Pancreas (tissue), 10 donors: ENCODE measurements at regions not wholly inside any gene's neighbourhood (a gene's known extent, or its start where the extent isn't known, plus 50 kb on each side); places are given as distances from the start of the nearest gene placed in this dataset.

Source experiments
- ATAC-seq, 4 donors: fragments of 200-7000 bp; cut with Tn5 transposase; one replicate each; pipeline versions ENCODE4 v1.8.0 to v1.9.1; 2020; ENCODE audit warnings: mild to moderate bottlenecking in 4 of 4, moderate library complexity in 4 of 4
- DNase-seq, 6 donors: peaks; one replicate each; pipeline ENCODE4 v3.0.0-alpha.2; 2020
- FAIRE-seq: peaks from 2 replicates; lab custom pipeline; 2012; peaks lifted over from hg19 to GRCh38; lab: Jason Lieb, UNC
- H3K27ac ChIP-seq, 4 donors: fragments of 200-600 bp; sonication (generic); 1 replicate in 3 of 4; 2 replicates in 1 of 4; pipeline versions ENCODE4 v1.5.0 to v1.8.0; 2020
- H3K27me3 ChIP-seq, 4 donors: fragments of 200-600 bp; one replicate each; pipeline ENCODE4 v1.8.0; 2021
- H3K36me3 ChIP-seq, 3 donors: fragments of 200-600 bp; sonication (generic) in 1 of 3; one replicate each; pipeline versions ENCODE4 v1.5.0 to v1.8.0; 2020 to 2021
- H3K4me1 ChIP-seq, 3 donors: fragments of 200-600 bp; one replicate each; pipeline ENCODE4 v1.8.0; 2021
- H3K4me3 ChIP-seq, 4 donors: fragments of 200-600 bp; sonication (generic) in 2 of 4; one replicate each; pipeline versions ENCODE4 v1.5.0 to v1.8.0; 2020 to 2021
- H3K9me3 ChIP-seq, 4 donors: fragments of 200-600 bp; one replicate each; pipeline ENCODE4 v1.8.0; 2021
- CTCF ChIP-seq, 4 donors: fragments of 200-600 bp; sonication (generic) in 3 of 4; IDR thresholded peaks; one replicate each; pipeline versions ENCODE4 v1.5.0 to v1.8.0; 2021; ENCODE audit warnings: antibody characterized with exemption in 4 of 4
- WGBS, 2 donors: extraction: QIAGEN DNeasy Blood & Tissue Kit; methylation state at CpG; one replicate each; pipeline ENCODE4 v1.1.7; 2013; 5-methylcytosine and 5-hydroxymethylcytosine counted together
- intact Hi-C, 3 donors: fragments of 100-400 bp; cut with DNase I; formaldehyde crosslinking; loops; one replicate each; pipeline versions ENCODE4 v1.11.1 to v1.14.2; 2022
- donor health status: healthy with polysubstance abuse.
- donor health status: DM: no; HTN: no; CAD: no; lungs with moderate emphysema.
- donor health status: DM: no; HTN: no; CAD: no.
- donor health status: control.
- donor health status: control.
- donor health status: Bipolar disorder and iron deficiency.
- donor health status: DM: yes; HTN: yes; CAD: no.
- donor health status: DM: no; HTN: no; CAD: no.
- donor health status: DM: no; HTN: no; CAD: no.
- donor health status: DM: yes; HTN: yes; CAD: no.

- Histone ChIP-seq H3K27ac (no peak overlapping the region), H3K36me3 (no peaks in the 10 kb centered on the region), H3K4me1 (no peaks in the 10 kb centered on the region), H3K27me3 (no peaks in the 10 kb centered on the region), H3K9me3 (no peaks in the 10 kb centered on the region), H3K4me3 (no peak overlapping the region)
- TF ChIP-seq CTCF (IDR thresholded peaks at IDR 0.05), result no peak
- no peak for ATAC-seq
- 42 to 46% methylated on average over 4 of the region's 4 CpGs for WGBS, 2 donors
- no peak for FAIRE-seq
- intact Hi-C loops, result no loop called here
- DNase-seq, result no peak
Observed at GRCh38 chr5:152137063-152137462, 212.4 kb upstream of the GLRA1 start.

GRCh38 chr5:152136321-152136720 lies 211.7 kb upstream of the GLRA1 start:
- FAIRE-seq (no peak), DNase-seq (no peak), ATAC-seq (no peak)
- intact Hi-C loops, result no loop called here
- no peak for TF ChIP-seq CTCF (IDR thresholded peaks at IDR 0.05)
- Histone ChIP-seq H3K4me1 (no peaks in the 10 kb centered on the region), H3K27ac (no peak overlapping the region), H3K9me3 (no peaks in the 10 kb centered on the region), H3K4me3 (no peak overlapping the region), H3K36me3 (no peaks in the 10 kb centered on the region), H3K27me3 (no peaks in the 10 kb centered on the region)
- 55 to 66% methylated on average over 6 of the region's 6 CpGs for WGBS, 2 donors

GRCh38 chr5:152135827-152136226 lies 211.2 kb upstream of the GLRA1 start:
- no peak overlapping the region for H3K4me3 ChIP-seq
- DNase-seq (no peak), FAIRE-seq (no peak), ATAC-seq (no peak)
- no peaks in the 10 kb centered on the region for H3K4me1 ChIP-seq
- intact Hi-C loops, result no loop called here
- no peak for TF ChIP-seq CTCF (IDR thresholded peaks at IDR 0.05)
- H3K27ac ChIP-seq, result no peak overlapping the region
- 47 to 64% methylated on average over 2 of the region's 2 CpGs for WGBS, 2 donors
- H3K27me3 ChIP-seq, result no peaks in the 10 kb centered on the region
- H3K36me3 ChIP-seq, result no peaks in the 10 kb centered on the region
- H3K9me3 ChIP-seq, result no peaks in the 10 kb centered on the region

GRCh38 chr5:152125661-152126205 lies 201.1 kb upstream of the GLRA1 start:
- no peaks in the 10 kb centered on the region for H3K36me3 ChIP-seq
- no peaks in the 10 kb centered on the region for H3K4me1 ChIP-seq
- DNase-seq, result no peak
- 34 to 37% methylated on average over 7 of the region's 7 CpGs for WGBS, 2 donors
- H3K9me3 ChIP-seq, result no peaks in the 10 kb centered on the region
- ATAC-seq, result no peak
- no peaks in the 10 kb centered on the region for H3K27me3 ChIP-seq
- H3K4me3 ChIP-seq, result no peak overlapping the region
- intact Hi-C loops, result no loop called here
- no peak for TF ChIP-seq CTCF (IDR thresholded peaks at IDR 0.05)
- no peak for FAIRE-seq
- H3K27ac ChIP-seq, result no peak overlapping the region

GRCh38 chr5:152124409-152125041 lies 199.9 kb upstream of the GLRA1 start:
- intact Hi-C loops, result no loop called here
- no peak for TF ChIP-seq CTCF (IDR thresholded peaks at IDR 0.05)
- WGBS, 2 donors, result 61 to 74% methylated on average over 12 of the region's 12 CpGs
- H3K4me3 ChIP-seq, result no peak overlapping the region
- no peak for ATAC-seq
- FAIRE-seq, result no peak
- H3K4me1 ChIP-seq, result no peaks in the 10 kb centered on the region
- no peak overlapping the region for H3K27ac ChIP-seq
- H3K27me3 ChIP-seq, result no peaks in the 10 kb centered on the region
- H3K9me3 ChIP-seq, result no peaks in the 10 kb centered on the region
- no peak for DNase-seq
- H3K36me3 ChIP-seq, result no peaks in the 10 kb centered on the region
